A549 (cell line): ENCODE measurements at regions not wholly inside any gene's neighbourhood (a gene's known extent, or its start where the extent isn't known, plus 50 kb on each side); places are given as distances from the start of the nearest gene placed in this dataset.

Source experiments
- ATAC-seq, 2 experiments: fragments of 200-7000 bp in 1 of 2; fragments of >200 bp in 1 of 2; cut with Nextera tagmentation in 1 of 2; cut with Tn5 transposase in 1 of 2; 3 replicates each; pipeline versions ENCODE4 v1.8.0 to v1.9.1; 2018 to 2020; ENCODE audit warnings: mild to moderate bottlenecking in 1 of 2, moderate library complexity in 1 of 2
- CTCF ChIA-PET: fragments of 300-600 bp; sonication (Branson Sonifier 250); formaldehyde crosslinking; extraction: SDS; loops from one replicate; lab custom pipeline; 2021; ENCODE audit warnings: antibody characterized with exemption, inconsistent platforms; lab: Yijun Ruan, JAX
- POLR2A ChIA-PET: fragments of 350-600 bp; formaldehyde crosslinking; extraction: SDS; loops from one replicate; lab custom pipeline; 2021; ENCODE audit warnings: antibody characterized with exemption, inconsistent platforms; lab: Yijun Ruan, JAX
- DNase-seq, 2 experiments: peaks; one replicate each; pipeline versions ENCODE4 v3.0.0 to v3.0.0-alpha.2; 2011 to 2016; ENCODE audit warnings: low read depth in 1 of 2, low spot score in 1 of 2
- FAIRE-seq: peaks from 2 replicates; lab custom pipeline; 2011; peaks lifted over from hg19 to GRCh38; lab: Jason Lieb, UNC
- H3K27ac ChIP-seq, 2 experiments: fragments of >200 bp; sonication (Bioruptor Twin); formaldehyde crosslinking; 3 replicates each; pipeline ENCODE4 v1.5.1; 2016 to 2017
- H3K4me1 ChIP-seq: fragments of >200 bp; sonication (Bioruptor Twin); formaldehyde crosslinking; 3 replicates; pipeline ENCODE4 v1.6.1; 2016
- H3K4me2 ChIP-seq: fragments of >200 bp; sonication (Bioruptor Twin); formaldehyde crosslinking; 3 replicates; pipeline ENCODE4 v1.6.1; 2016
- H3K4me3 ChIP-seq: fragments of >200 bp; sonication (Bioruptor Twin); formaldehyde crosslinking; 3 replicates; pipeline ENCODE4 v1.5.1; 2016
- H3K9me3 ChIP-seq: fragments of >200 bp; sonication (Bioruptor Twin); formaldehyde crosslinking; 3 replicates; pipeline ENCODE4 v1.6.1; 2016
- ATOH8 ChIP-seq: fragments of 250-450 bp; sonication (Bioruptor Pico); IDR thresholded peaks from 2 replicates; pipeline ENCODE4 v1.5.0; 2020; ENCODE audit warnings: low read depth, mild to moderate bottlenecking, moderate library complexity
- BCL3 ChIP-seq: fragments of >200 bp; sonication (Bioruptor Twin); formaldehyde crosslinking; IDR thresholded peaks from 3 replicates; pipeline ENCODE4 v1.6.1; 2016
- BHLHE40 ChIP-seq: IDR thresholded peaks from 2 replicates; pipeline ENCODE4 v1.6.1; 2012; ENCODE audit warnings: low read depth, low read length, inconsistent platforms
- CBX8 ChIP-seq: fragments of 200-600 bp; sonication (generic); IDR thresholded peaks from 2 replicates; pipeline ENCODE4 v1.6.1; 2016
- CEBPB ChIP-seq, 2 experiments: fragments of >200 bp in 1 of 2; sonication (Bioruptor Twin) in 1 of 2; formaldehyde crosslinking in 1 of 2; IDR thresholded peaks; 2 replicates each; pipeline ENCODE4 v1.6.1; 2012 to 2016
- CHD2 ChIP-seq: fragments of 150-350 bp; IDR thresholded peaks from 2 replicates; pipeline ENCODE4 v1.6.1; 2014; ENCODE audit warnings: low read length; ENCODE audit not compliant: partially characterized antibody
- E2F6 ChIP-seq: IDR thresholded peaks from 2 replicates; pipeline ENCODE4 v1.6.1; 2012; ENCODE audit warnings: low read depth, borderline replicate concordance
- ELK1 ChIP-seq: fragments of 150-350 bp; IDR thresholded peaks from 2 replicates; pipeline ENCODE4 v1.6.1; 2014; ENCODE audit warnings: low read depth, mild to moderate bottlenecking, low read length
- ESRRA ChIP-seq: fragments of 150-350 bp; IDR thresholded peaks from 2 replicates; pipeline ENCODE4 v1.6.1; 2014; ENCODE audit warnings: mild to moderate bottlenecking, low read length, borderline replicate concordance
- FOSL2 ChIP-seq, 2 experiments: fragments of 450-650 bp in 1 of 2; fragments of >200 bp in 1 of 2; sonication (Bioruptor Twin) in 1 of 2; formaldehyde crosslinking; IDR thresholded peaks; 2 replicates each; pipeline versions ENCODE4 v1.5.0 to v1.6.1; 2016 to 2020; ENCODE audit warnings: mild to moderate bottlenecking in 1 of 2, moderate library complexity in 1 of 2
- HDAC2 ChIP-seq: fragments of 200-600 bp; sonication (generic); IDR thresholded peaks from 2 replicates; pipeline ENCODE4 v1.6.1; 2016
- HMGXB4 ChIP-seq: fragments of 250-450 bp; sonication (Bioruptor Pico); IDR thresholded peaks from 2 replicates; pipeline ENCODE4 v1.5.0; 2021; ENCODE audit warnings: mild to moderate bottlenecking, moderate library complexity, borderline replicate concordance
- HOXB13 ChIP-seq: fragments of 250-450 bp; sonication (Bioruptor Pico); IDR thresholded peaks from 2 replicates; pipeline ENCODE4 v1.5.0; 2020; ENCODE audit warnings: low read depth, mild to moderate bottlenecking, moderate library complexity
- KDM5A ChIP-seq: fragments of 200-600 bp; sonication (generic); IDR thresholded peaks from 2 replicates; pipeline ENCODE4 v1.6.1; 2016; ENCODE audit warnings: antibody characterized with exemption, mild to moderate bottlenecking
- MAX ChIP-seq: IDR thresholded peaks from 2 replicates; pipeline ENCODE4 v1.6.1; 2012
- MAZ ChIP-seq: fragments of 150-350 bp; IDR thresholded peaks from 2 replicates; pipeline ENCODE4 v1.6.1; 2014; ENCODE audit warnings: antibody characterized with exemption, low read depth, low read length, borderline replicate concordance
- NFE2L2 ChIP-seq: fragments of 150-350 bp; conservative IDR thresholded peaks from 2 replicates; pipeline ENCODE4 v1.6.1; 2014; ENCODE audit warnings: low read length
- NR3C1 ChIP-seq: fragments of >200 bp; sonication (Bioruptor Twin); formaldehyde crosslinking; IDR thresholded peaks from 3 replicates; pipeline ENCODE4 v1.6.1; 2017
- PHF8 ChIP-seq: fragments of 200-600 bp; sonication (generic); IDR thresholded peaks from 2 replicates; pipeline ENCODE4 v1.6.1; 2016; ENCODE audit warnings: low read depth, mild to moderate bottlenecking, antibody characterized with exemption, moderate library complexity, borderline replicate concordance
- POLR2AphosphoS2 ChIP-seq: conservative IDR thresholded peaks from 2 replicates; pipeline ENCODE4 v1.6.1; 2012; ENCODE audit warnings: low read length, improper control_type of control experiment, inconsistent platforms
- RARB ChIP-seq: fragments of 250-450 bp; sonication (Bioruptor Pico); IDR thresholded peaks from 2 replicates; pipeline ENCODE4 v1.8.0; 2021; ENCODE audit warnings: mild to moderate bottlenecking, moderate library complexity
- RFX5 ChIP-seq: fragments of 450-650 bp; IDR thresholded peaks from 2 replicates; pipeline ENCODE4 v1.7.1; 2014; ENCODE audit warnings: antibody characterized with exemption, mild to moderate bottlenecking, moderate library complexity
- SREBF2 ChIP-seq: fragments of 450-650 bp; IDR thresholded peaks from 2 replicates; pipeline ENCODE4 v1.6.1; 2014; ENCODE audit warnings: mild to moderate bottlenecking, moderate library complexity
- TFCP2L1 ChIP-seq: fragments of 250-450 bp; sonication (Bioruptor Pico); IDR thresholded peaks from 2 replicates; pipeline ENCODE4 v1.5.0; 2021; ENCODE audit warnings: mild to moderate bottlenecking
- TP53 ChIP-seq: fragments of 250-450 bp; sonication (Bioruptor Pico); IDR thresholded peaks from 2 replicates; pipeline ENCODE4 v1.5.0; 2021; ENCODE audit warnings: mild to moderate bottlenecking, moderate library complexity
- ZC3H11A ChIP-seq: fragments of 450-650 bp; IDR thresholded peaks from 2 replicates; pipeline ENCODE4 v1.6.1; 2014; ENCODE audit warnings: antibody characterized with exemption, mild to moderate bottlenecking
- ZFP36 ChIP-seq: fragments of 450-650 bp; IDR thresholded peaks from 2 replicates; pipeline ENCODE4 v1.6.1; 2014; ENCODE audit warnings: borderline replicate concordance; ENCODE audit not compliant: partially characterized antibody
- ZNF302 ChIP-seq: fragments of 250-450 bp; sonication (Bioruptor Pico); IDR thresholded peaks from 2 replicates; pipeline ENCODE4 v1.9.0; 2021; ENCODE audit warnings: inconsistent platforms, mild to moderate bottlenecking, moderate library complexity
- WGBS: methylation state at CpG from one replicate; pipeline ENCODE4 v1.1.6; 2017; ENCODE audit errors: missing lambda C conversion rate; 5-methylcytosine and 5-hydroxymethylcytosine counted together

GRCh38 chr1:181981821-181982220, 79.7 kb downstream of the ZNF648 start:
- Histone ChIP-seq H3K4me3 (no peak overlapping the region), H3K4me1 (no peaks in the 10 kb centered on the region), H3K4me2 (no peak overlapping the region), H3K27ac (no peak overlapping the region), H3K9me3 (no peaks in the 10 kb centered on the region)
- FAIRE-seq, result no peak
- WGBS, result 18% methylated on average over 4 of the region's 4 CpGs
- TF ChIP-seq HDAC2 (no peak), KDM5A (no peak), ATOH8 (CRISPR knock-in tag) (no peak), HOXB13 (CRISPR knock-in tag) (no peak), ELK1 (no peak), TFCP2L1 (CRISPR knock-in tag) (no peak), SREBF2 (no peak), ESRRA (no peak)
- DNase-seq, result no peak
- no peak for ATAC-seq
- ChIA-PET POLR2A (no interaction called here), CTCF (no interaction called here)

- H3K9me3 ChIP-seq, result no peaks in the 10 kb centered on the region
- no peak overlapping the region for H3K4me3 ChIP-seq
- TF ChIP-seq RFX5 (no peak), TFCP2L1 (CRISPR knock-in tag) (no peak), MAX (no peak), NFE2L2 (no peak), RARB (CRISPR knock-in tag) (no peak), CHD2 (no peak), ZFP36 (no peak), CBX8 (no peak), HMGXB4 (no peak), MAZ (no peak), CEBPB (IDR thresholded peaks at IDR 0.05) (no peak), PHF8 (no peak)
- TF ChIP-seq, all 56 proteins: peak for 0
- Histone ChIP-seq H3K27ac (no peak overlapping the region), H3K4me1 (no peaks in the 10 kb centered on the region), H3K4me2 (no peak overlapping the region)
- ATAC-seq (no peak), DNase-seq (no peak), FAIRE-seq (no peak)
- 0% methylated on average over 1 of the region's 1 CpG for WGBS
- ChIA-PET CTCF (interaction anchor here (0.9 kb wide), 1 partner anchor 113 kb away, joined by 3 read pairs; no protein-coding TSS in a partner anchor), POLR2A (no interaction called here)
Measured at GRCh38 chr1:181972256-181972655, 89.3 kb downstream of the ZNF648 start.

GRCh38 chr1:181971424-181971823, 90.1 kb downstream of the ZNF648 start:
- no peak for ATAC-seq
- ChIA-PET CTCF (no interaction called here), POLR2A (no interaction called here)
- Histone ChIP-seq H3K4me1 (no peaks in the 10 kb centered on the region), H3K4me3 (no peak overlapping the region), H3K27ac (no peak overlapping the region), H3K4me2 (no peak overlapping the region), H3K9me3 (no peaks in the 10 kb centered on the region)
- FAIRE-seq, result no peak
- no peak for DNase-seq
- TF ChIP-seq E2F6 (no peak), ZC3H11A (no peak), TP53 (CRISPR knock-in tag) (no peak), HDAC2 (no peak), POLR2AphosphoS2 (no peak), NR3C1 (no peak), CBX8 (no peak), ZNF302 (CRISPR knock-in tag) (no peak), FOSL2 (IDR thresholded peaks at IDR 0.05) (no peak), FOSL2 (CRISPR knock-in tag; IDR thresholded peaks at IDR 0.05) (no peak), MAZ (no peak), BCL3 (no peak), NFE2L2 (no peak), CHD2 (no peak), TFCP2L1 (CRISPR knock-in tag) (no peak), BHLHE40 (no peak), KDM5A (no peak)
